Keratinocyte (primary cell): ENCODE measurements at regions not wholly inside any gene's neighbourhood (a gene's known extent, or its start where the extent isn't known, plus 50 kb on each side); places are given as distances from the start of the nearest gene placed in this dataset.
"Not testable (repeated sequence)": the region's sequence is repeated elsewhere in the genome, so short reads cannot be mapped to it uniquely, and the experiment has no call there.

Experiments
- DNase-seq: peaks from one replicate; pipeline ENCODE4 v3.0.0-alpha.2; 2011; ENCODE audit warnings: low read depth, missing footprints, low spot score
- FAIRE-seq: peaks from 2 replicates; lab custom pipeline; 2011; peaks lifted over from hg19 to GRCh38; lab: Jason Lieb, UNC
- H2AFZ ChIP-seq: 2 replicates; pipeline ENCODE4 v1.6.0; 2012; ENCODE audit warnings: low read length, control low read depth, inconsistent platforms; ENCODE audit not compliant: control insufficient read depth
- H3K27ac ChIP-seq: 2 replicates; pipeline ENCODE4 v1.5.1; 2011; ENCODE audit warnings: low read length; ENCODE audit not compliant: control insufficient read depth, insufficient read depth
- H3K27me3 ChIP-seq: 3 replicates; pipeline ENCODE4 v1.6.0; 2011; ENCODE audit warnings: low read length; ENCODE audit not compliant: control insufficient read depth, insufficient read depth; ENCODE audit errors: extremely low read depth
- H3K36me3 ChIP-seq, 2 experiments: 2 replicates in 1 of 2; 3 replicates in 1 of 2; pipeline ENCODE4 v1.5.1; 2011; ENCODE audit warnings: low read length in 2 of 2, mild to moderate bottlenecking in 1 of 2; ENCODE audit not compliant: control insufficient read depth in 2 of 2, insufficient read depth in 2 of 2; ENCODE audit errors: extremely low read depth in 1 of 2
- H3K4me1 ChIP-seq: 3 replicates; pipeline ENCODE4 v1.5.1; 2011; ENCODE audit warnings: low read length; ENCODE audit not compliant: control insufficient read depth, insufficient read depth; ENCODE audit errors: extremely low read depth
- H3K4me2 ChIP-seq: 3 replicates; pipeline ENCODE4 v1.6.0; 2011; ENCODE audit warnings: low read depth, low read length; ENCODE audit not compliant: control insufficient read depth, insufficient read depth; ENCODE audit errors: extremely low read depth
- H3K4me3 ChIP-seq, 3 experiments: fragments of 200-600 bp in 1 of 3; sonication (generic) in 1 of 3; 2 replicates in 2 of 3; 3 replicates in 1 of 3; pipeline ENCODE4 v1.5.1; 2011 to 2016; ENCODE audit warnings: low read length in 3 of 3, mild to moderate bottlenecking in 3 of 3, control low read depth in 2 of 3, inconsistent platforms in 1 of 3, low read depth in 1 of 3, mixed read lengths in 1 of 3, mixed run types in 1 of 3, moderate library complexity in 1 of 3; ENCODE audit not compliant: control insufficient read depth in 2 of 3, insufficient read depth in 2 of 3; ENCODE audit errors: extremely low read depth in 1 of 3
- H3K79me2 ChIP-seq: 2 replicates; pipeline ENCODE4 v1.6.0; 2012; ENCODE audit warnings: low read length; ENCODE audit not compliant: control insufficient read depth, insufficient read depth
- H3K9ac ChIP-seq: 3 replicates; pipeline ENCODE4 v1.6.0; 2011; ENCODE audit warnings: low read length; ENCODE audit not compliant: control insufficient read depth, insufficient read depth; ENCODE audit errors: extremely low read depth
- H3K9me1 ChIP-seq: 3 replicates; pipeline ENCODE4 v1.6.0; 2011; ENCODE audit warnings: low read length; ENCODE audit not compliant: control insufficient read depth, insufficient read depth; ENCODE audit errors: extremely low read depth
- H3K9me3 ChIP-seq: 2 replicates; pipeline ENCODE4 v1.5.1; 2012; ENCODE audit warnings: low read depth, low read length; ENCODE audit not compliant: control insufficient read depth
- H4K20me1 ChIP-seq: 3 replicates; pipeline ENCODE4 v1.6.0; 2011; ENCODE audit warnings: low read length; ENCODE audit not compliant: control insufficient read depth, insufficient read depth; ENCODE audit errors: extremely low read depth
- CTCF ChIP-seq, 3 experiments: IDR thresholded peaks in 1 of 3; conservative IDR thresholded peaks in 1 of 3; optimal IDR thresholded peaks in 1 of 3; 2 replicates in 2 of 3; 3 replicates in 1 of 3; pipeline versions ENCODE3 to v1.5.1; 2011; ENCODE audit warnings: low read length in 3 of 3, mild to moderate bottlenecking in 3 of 3, moderate library complexity in 2 of 3, control low read depth in 1 of 3, inconsistent platforms in 1 of 3; ENCODE audit not compliant: insufficient read depth in 2 of 3; ENCODE audit errors: extremely low read depth in 1 of 3
- EZH2 ChIP-seq: IDR thresholded peaks from one replicate; pipeline ENCODE4 v1.6.1; 2012; ENCODE audit warnings: inconsistent platforms, mild to moderate bottlenecking, low read length, moderate library complexity
- dilution Hi-C: fragments of 300-500 bp; cut with MboI; formaldehyde crosslinking; loops from one replicate; pipeline ENCODE4 v1.7.0; 2020; ENCODE audit warnings: low sequenced_read_pairs; ENCODE audit not compliant: extremely low pct_ligation_motif_present

GRCh38 chr1:820962-821361 is 102.8 kb upstream of the SAMD11 start:
- peaks cover 10% of the 10 kb centered on the region for H3K4me1 ChIP-seq
- H3K79me2 ChIP-seq = peaks cover 43% of the 10 kb centered on the region
- no peaks in the 10 kb centered on the region for H3K27me3 ChIP-seq
- FAIRE-seq (no peak), DNase-seq (no peak)
- H3K9me3 ChIP-seq = no peaks in the 10 kb centered on the region
- no peak overlapping the region for H3K4me3 ChIP-seq
- H3K4me2 ChIP-seq = no peak overlapping the region
- H3K9me1 ChIP-seq = peaks cover 5% of the 10 kb centered on the region
- TF ChIP-seq EZH2 = no peak
- TF ChIP-seq CTCF (optimal IDR thresholded peaks at IDR 0.05 in 1 of 3, IDR thresholded peaks at IDR 0.05 in 1 of 3, conservative IDR thresholded peaks at IDR 0.05 in 1 of 3; ENCODE audit: extremely low read depth in 1 of 3, insufficient read depth in 2 of 3, low read length in 3 of 3) = no peak
- H3K36me3 ChIP-seq = no peaks in the 10 kb centered on the region
- dilution Hi-C loops = no loop called here
- H2AFZ ChIP-seq = no peak overlapping the region
- no peak overlapping the region for H3K27ac ChIP-seq
- no peak overlapping the region for H3K9ac ChIP-seq
- H4K20me1 ChIP-seq = no peaks in the 10 kb centered on the region

GRCh38 chr1:826808-827207 is 96.9 kb upstream of the SAMD11 start:
- Histone ChIP-seq H3K4me3 (peak overlapping the region; percentile 66 to 69 (median 68)), H3K27ac (peak overlapping the region; percentile 71), H3K79me2 (peaks cover 33% of the 10 kb centered on the region), H3K9ac (peak overlapping the region; percentile 78), H3K4me2 (peak overlapping the region; percentile 62), H2AFZ (peak overlapping the region; percentile 68)
- H4K20me1 ChIP-seq, H3K4me1 ChIP-seq, DNase-seq, H3K36me3 ChIP-seq, FAIRE-seq, H3K9me3 ChIP-seq, H3K9me1 ChIP-seq, H3K27me3 ChIP-seq, dilution Hi-C loops: not testable (repeated sequence)

- dilution Hi-C loops, H3K9me3 ChIP-seq, H3K4me2 ChIP-seq, H3K4me1 ChIP-seq, H3K36me3 ChIP-seq, FAIRE-seq, H3K27me3 ChIP-seq, H4K20me1 ChIP-seq, H3K9me1 ChIP-seq: not testable (repeated sequence)
- Histone ChIP-seq H3K79me2 (peaks cover 27% of the 10 kb centered on the region), H2AFZ (peak overlapping the region; percentile 68), H3K9ac (peak overlapping the region; percentile 78), H3K27ac (peak overlapping the region; percentile 71), H3K4me3 (peak overlapping the region; percentile 66 to 68 (median 66))
- DNase-seq = peak; percentile 13
These were observed 96.3 kb upstream of the SAMD11 start for GRCh38 chr1:827211-828063.

GRCh38 chr1:829324-829723 is 94.4 kb upstream of the SAMD11 start:
- H3K9me3 ChIP-seq, H3K27ac ChIP-seq, H3K4me2 ChIP-seq, H2AFZ ChIP-seq, dilution Hi-C loops, H3K9me1 ChIP-seq, H3K4me1 ChIP-seq, DNase-seq, H3K9ac ChIP-seq, H3K27me3 ChIP-seq, FAIRE-seq, H3K4me3 ChIP-seq, H4K20me1 ChIP-seq, H3K36me3 ChIP-seq: not testable (repeated sequence)
- peaks cover 16% of the 10 kb centered on the region for H3K79me2 ChIP-seq
